H1 (cell line): ENCODE measurements at regions not wholly inside any gene's neighbourhood (a gene's known extent, or its start where the extent isn't known, plus 50 kb on each side); places are given as distances from the start of the nearest gene placed in this dataset.

ENCODE experiments used
- CTCF ChIA-PET: fragments of 300-600 bp; sonication (Branson Sonifier 250); formaldehyde crosslinking; loops from one replicate; lab custom pipeline; 2021; ENCODE audit not compliant: partially characterized antibody; lab: Charles Lee
- POLR2A ChIA-PET: fragments of 300-600 bp; sonication (Branson Sonifier 250); formaldehyde crosslinking; loops from one replicate; lab custom pipeline; 2021; ENCODE audit warnings: inconsistent platforms; ENCODE audit not compliant: partially characterized antibody; lab: Charles Lee
- DNase-seq, 2 experiments: peaks; one replicate each; pipeline versions ENCODE4 v3.0.0 to v3.0.0-alpha.2; 2010 to 2022; ENCODE audit warnings: low spot score in 2 of 2, low read depth in 1 of 2, mixed read lengths in 1 of 2
- FAIRE-seq: peaks from 2 replicates; lab custom pipeline; 2011; peaks lifted over from hg19 to GRCh38; lab: Jason Lieb, UNC
- H2AFZ ChIP-seq: 2 replicates; pipeline ENCODE4 v1.8.1; 2012; ENCODE audit warnings: low read length, inconsistent platforms
- H2AK5ac ChIP-seq: 2 replicates; pipeline ENCODE4 v1.6.1; 2013; ENCODE audit warnings: low read depth, low read length
- H2BK120ac ChIP-seq: replicated peaks from 2 replicates; pipeline ENCODE3; 2013; ENCODE audit warnings: low read depth, low read length, inconsistent platforms
- H2BK12ac ChIP-seq: 2 replicates; pipeline ENCODE4 v1.6.1; 2013; ENCODE audit warnings: low read depth, low read length
- H2BK15ac ChIP-seq: 2 replicates; pipeline ENCODE4 v1.6.1; 2013; ENCODE audit warnings: low read length
- H2BK20ac ChIP-seq: 2 replicates; pipeline ENCODE4 v1.6.1; 2013; ENCODE audit warnings: low read length
- H2BK5ac ChIP-seq: 2 replicates; pipeline ENCODE4 v1.6.1; 2013; ENCODE audit warnings: low read depth, low read length
- H3K14ac ChIP-seq: 2 replicates; pipeline ENCODE4 v1.6.1; 2013; ENCODE audit warnings: inconsistent platforms; ENCODE audit not compliant: insufficient read length
- H3K18ac ChIP-seq: 2 replicates; pipeline ENCODE4 v1.6.1; 2013; ENCODE audit warnings: low read length; ENCODE audit errors: extremely low read depth
- H3K23ac ChIP-seq: 2 replicates; pipeline ENCODE4 v1.6.1; 2013; ENCODE audit warnings: inconsistent platforms; ENCODE audit not compliant: insufficient read length
- H3K23me2 ChIP-seq: 2 replicates; pipeline ENCODE4 v1.6.1; 2013; ENCODE audit warnings: low read depth, low read length
- H3K27ac ChIP-seq: 2 replicates; pipeline ENCODE4 v1.6.1; 2011; ENCODE audit warnings: low read depth, low read length, inconsistent platforms
- H3K27me3 ChIP-seq, 4 experiments: replicated peaks in 1 of 4; 1 replicate in 1 of 4; 2 replicates in 3 of 4; pipeline versions ENCODE4 v1.6.1 to v1.8.1; 2011 to 2013; ENCODE audit warnings: low read length in 3 of 4, mild to moderate bottlenecking in 3 of 4, inconsistent platforms in 2 of 4, mixed read lengths in 2 of 4, moderate library complexity in 1 of 4; ENCODE audit not compliant: control insufficient read depth in 3 of 4, insufficient read depth in 3 of 4; ENCODE audit errors: extremely low read depth in 1 of 4
- H3K36me3 ChIP-seq, 4 experiments: 2 replicates each; pipeline versions ENCODE4 v1.6.1 to v1.8.1; 2011 to 2013; ENCODE audit warnings: mild to moderate bottlenecking in 4 of 4, low read length in 3 of 4, moderate library complexity in 2 of 4, control low read depth in 1 of 4, inconsistent platforms in 1 of 4; ENCODE audit not compliant: insufficient read depth in 4 of 4, control insufficient read depth in 2 of 4
- H3K4ac ChIP-seq: replicated peaks from 2 replicates; pipeline ENCODE3; 2013; ENCODE audit warnings: low read length, low read depth, mixed read lengths, inconsistent platforms; ENCODE audit not compliant: insufficient read length
- H3K4me1 ChIP-seq, 4 experiments: replicated peaks in 1 of 4; 1 replicate in 1 of 4; 2 replicates in 3 of 4; pipeline versions ENCODE4 v1.6.1 to v1.8.1; 2011 to 2013; ENCODE audit warnings: low read length in 3 of 4, inconsistent platforms in 2 of 4, mixed read lengths in 1 of 4; ENCODE audit not compliant: insufficient read depth in 4 of 4, control insufficient read depth in 3 of 4
- H3K4me2 ChIP-seq, 2 experiments: 2 replicates each; pipeline versions ENCODE4 v1.6.1 to v1.8.1; 2011 to 2013; ENCODE audit warnings: low read depth in 2 of 2, low read length in 2 of 2, control low read depth in 1 of 2, inconsistent platforms in 1 of 2, mild to moderate bottlenecking in 1 of 2; ENCODE audit not compliant: insufficient read depth in 1 of 2
- H3K4me3 ChIP-seq, 4 experiments: fragments of 200-600, 300-600 bp in 1 of 4; sonication (generic), shearing (Covaris generic), sonication (Bioruptor Twin) in 1 of 4; 2 replicates each; pipeline versions ENCODE4 v1.5.1 to v1.8.1; 2011 to 2016; ENCODE audit warnings: low read length in 4 of 4, low read depth in 3 of 4, control low read depth in 2 of 4, inconsistent platforms in 2 of 4, mild to moderate bottlenecking in 2 of 4, mixed read lengths in 1 of 4, moderate library complexity in 1 of 4; ENCODE audit not compliant: insufficient read depth in 2 of 4; ENCODE audit errors: extremely low read depth in 1 of 4
- H3K56ac ChIP-seq: replicated peaks from 2 replicates; pipeline ENCODE3; 2013; ENCODE audit warnings: low read depth, mild to moderate bottlenecking, mixed read lengths, low read length, inconsistent platforms; ENCODE audit not compliant: insufficient read length
- H3K79me1 ChIP-seq: 2 replicates; pipeline ENCODE4 v1.6.1; 2013; ENCODE audit warnings: low read depth, low read length, control low read depth
- H3K79me2 ChIP-seq, 2 experiments: 2 replicates each; pipeline versions ENCODE4 v1.6.1 to v1.8.1; 2012 to 2013; ENCODE audit warnings: low read length in 2 of 2, mild to moderate bottlenecking in 2 of 2, inconsistent platforms in 1 of 2; ENCODE audit not compliant: insufficient read depth in 2 of 2, control insufficient read depth in 1 of 2
- H3K9ac ChIP-seq, 4 experiments: replicated peaks in 1 of 4; 1 replicate in 1 of 4; 2 replicates in 3 of 4; pipeline versions ENCODE4 v1.6.1 to v1.8.1; 2011 to 2013; ENCODE audit warnings: low read depth in 3 of 4, low read length in 3 of 4, control low read depth in 2 of 4, mild to moderate bottlenecking in 2 of 4, moderate library complexity in 2 of 4, inconsistent platforms in 1 of 4; ENCODE audit errors: extremely low read depth in 1 of 4
- H3K9me3 ChIP-seq, 2 experiments: 2 replicates each; pipeline versions ENCODE4 v1.6.1 to v1.8.1; 2012 to 2013; ENCODE audit warnings: mild to moderate bottlenecking in 2 of 2, moderate library complexity in 2 of 2, control low read depth in 1 of 2, inconsistent platforms in 1 of 2, low read depth in 1 of 2, low read length in 1 of 2, mixed read lengths in 1 of 2; ENCODE audit not compliant: insufficient read depth in 2 of 2
- H4K20me1 ChIP-seq, 2 experiments: replicated peaks in 1 of 2; 2 replicates each; pipeline versions ENCODE3 to v1.8.1; 2011 to 2013; ENCODE audit warnings: inconsistent platforms in 2 of 2, low read length in 2 of 2, mild to moderate bottlenecking in 1 of 2; ENCODE audit not compliant: insufficient read depth in 2 of 2, control insufficient read depth in 1 of 2
- H4K5ac ChIP-seq: 2 replicates; pipeline ENCODE4 v1.6.1; 2013; ENCODE audit warnings: low read length, low read depth, mixed read lengths, inconsistent platforms; ENCODE audit not compliant: insufficient read length
- H4K8ac ChIP-seq: 2 replicates; pipeline ENCODE4 v1.8.0; 2013; ENCODE audit warnings: mild to moderate bottlenecking, moderate library complexity, low read length, inconsistent platforms; ENCODE audit not compliant: insufficient read depth; ENCODE audit errors: extremely low read depth
- H4K91ac ChIP-seq: replicated peaks from 2 replicates; pipeline ENCODE3; 2013; ENCODE audit warnings: low read length, mixed read lengths, inconsistent platforms; ENCODE audit not compliant: insufficient read length
- ATF2 ChIP-seq: IDR thresholded peaks from 2 replicates; pipeline ENCODE4 v1.6.1; 2012; ENCODE audit warnings: low read length, inconsistent platforms
- CEBPB ChIP-seq: IDR thresholded peaks from 2 replicates; pipeline ENCODE4 v1.6.1; 2012; ENCODE audit warnings: low read depth, low read length
- PHF8 ChIP-seq: fragments of 200-600 bp; sonication (generic); conservative IDR thresholded peaks from 2 replicates; pipeline ENCODE4 v1.7.1; 2012; ENCODE audit warnings: low read depth, mild to moderate bottlenecking, inconsistent platforms, low read length, moderate library complexity
- RAD21 ChIP-seq, 2 experiments: IDR thresholded peaks in 1 of 2; conservative IDR thresholded peaks in 1 of 2; 2 replicates each; pipeline ENCODE4 v1.6.1; 2011; ENCODE audit warnings: low read depth in 2 of 2, low read length in 2 of 2, improper control_type of control experiment in 1 of 2, inconsistent platforms in 1 of 2, mild to moderate bottlenecking in 1 of 2, moderate library complexity in 1 of 2
- TBP ChIP-seq: IDR thresholded peaks from 2 replicates; pipeline ENCODE4 v1.6.1; 2011; ENCODE audit warnings: low read depth, low read length, improper control_type of control experiment
- WGBS, 2 experiments: shearing (Covaris generic) in 1 of 2; methylation state at CpG; one replicate each; pipeline versions ENCODE4 v1.1.6 to v1.1.7; 2013 to 2015; ENCODE audit warnings: low lambda C conversion rate in 2 of 2, mixed read lengths in 2 of 2, inconsistent platforms in 1 of 2, low coverage in 1 of 2, missing lambda C conversion rate in 1 of 2; ENCODE audit not compliant: insufficient replicate concordance in 2 of 2, insufficient coverage in 1 of 2, insufficient read length in 1 of 2; ENCODE audit errors: extremely low coverage in 1 of 2, missing lambda C conversion rate in 1 of 2; 5-methylcytosine and 5-hydroxymethylcytosine counted together

DNA sequence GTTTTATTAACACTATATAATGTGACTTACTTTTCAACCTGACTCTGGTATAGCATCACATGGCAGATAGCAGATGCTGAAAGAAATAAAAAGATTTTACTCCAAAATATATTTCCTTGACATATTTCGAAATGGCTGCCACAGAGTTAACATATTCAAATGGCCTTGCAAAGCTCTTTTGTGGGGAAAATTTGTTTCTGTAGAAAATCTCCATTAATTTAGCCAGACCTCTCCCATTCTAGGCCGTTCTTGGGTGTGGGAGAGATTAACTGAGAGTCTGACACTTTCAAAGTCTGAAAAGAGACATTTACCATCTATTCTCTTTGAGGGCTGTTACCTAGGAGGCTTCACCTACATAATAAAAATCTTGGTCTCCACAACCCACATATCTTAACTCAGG lies 217.2 kb downstream of the OTOR start:
- no peak overlapping the region for H2BK15ac ChIP-seq
- H3K4ac ChIP-seq = no peak overlapping the region
- TF ChIP-seq CEBPB = no peak
- TF ChIP-seq PHF8 = no peak
- no peak for TF ChIP-seq TBP
- no peak for TF ChIP-seq RAD21 (IDR thresholded peaks at IDR 0.05 in 1 of 2, conservative IDR thresholded peaks at IDR 0.05 in 1 of 2; ENCODE audit: low read depth in 2 of 2, low read length in 2 of 2)
- TF ChIP-seq ATF2 = no peak
- TF ChIP-seq, all 59 proteins: peak for 0
- H4K8ac ChIP-seq = no peak overlapping the region
- no peaks in the 10 kb centered on the region for H3K27me3 ChIP-seq
- WGBS, 2 experiments = 94% methylated on average over 2 of the region's 2 CpGs; no CpG with 5 or more reads in 1 of the 2 experiments
- no peak overlapping the region for H3K23ac ChIP-seq
- ChIA-PET CTCF (no interaction called here), POLR2A (no interaction called here)
- H3K27ac ChIP-seq = no peak overlapping the region
- H2AK5ac ChIP-seq = no peak overlapping the region
- H3K56ac ChIP-seq = no peak overlapping the region
- no peak overlapping the region for H3K4me2 ChIP-seq
- H3K18ac ChIP-seq = no peak overlapping the region
- H3K36me3 ChIP-seq = no peaks in the 10 kb centered on the region
- no peak overlapping the region for H3K9ac ChIP-seq
- no peak overlapping the region for H2BK20ac ChIP-seq
- FAIRE-seq (no peak), DNase-seq (no peak)
- no peaks in the 10 kb centered on the region for H3K4me1 ChIP-seq
- no peak overlapping the region for H4K5ac ChIP-seq
- H3K23me2 ChIP-seq = no peaks in the 10 kb centered on the region
- H2BK12ac ChIP-seq = no peak overlapping the region
- H3K9me3 ChIP-seq = peaks cover 10 to 13% of the 10 kb centered on the region in 2 experiments
- H4K91ac ChIP-seq = no peak overlapping the region
- H3K79me1 ChIP-seq = no peaks in the 10 kb centered on the region
- no peak overlapping the region for H2BK5ac ChIP-seq
- no peak overlapping the region for H3K4me3 ChIP-seq
- no peak overlapping the region for H3K14ac ChIP-seq
- H2BK120ac ChIP-seq = no peak overlapping the region
- no peak overlapping the region for H2AFZ ChIP-seq
- H3K79me2 ChIP-seq = no peaks in the 10 kb centered on the region
- H4K20me1 ChIP-seq = no peaks in the 10 kb centered on the region
